ENCODE measurements at regions not wholly inside any gene's neighbourhood (a gene's known extent, or its start where the extent isn't known, plus 50 kb on each side); places are given as distances from the start of the nearest gene placed in this dataset.

DNA sequence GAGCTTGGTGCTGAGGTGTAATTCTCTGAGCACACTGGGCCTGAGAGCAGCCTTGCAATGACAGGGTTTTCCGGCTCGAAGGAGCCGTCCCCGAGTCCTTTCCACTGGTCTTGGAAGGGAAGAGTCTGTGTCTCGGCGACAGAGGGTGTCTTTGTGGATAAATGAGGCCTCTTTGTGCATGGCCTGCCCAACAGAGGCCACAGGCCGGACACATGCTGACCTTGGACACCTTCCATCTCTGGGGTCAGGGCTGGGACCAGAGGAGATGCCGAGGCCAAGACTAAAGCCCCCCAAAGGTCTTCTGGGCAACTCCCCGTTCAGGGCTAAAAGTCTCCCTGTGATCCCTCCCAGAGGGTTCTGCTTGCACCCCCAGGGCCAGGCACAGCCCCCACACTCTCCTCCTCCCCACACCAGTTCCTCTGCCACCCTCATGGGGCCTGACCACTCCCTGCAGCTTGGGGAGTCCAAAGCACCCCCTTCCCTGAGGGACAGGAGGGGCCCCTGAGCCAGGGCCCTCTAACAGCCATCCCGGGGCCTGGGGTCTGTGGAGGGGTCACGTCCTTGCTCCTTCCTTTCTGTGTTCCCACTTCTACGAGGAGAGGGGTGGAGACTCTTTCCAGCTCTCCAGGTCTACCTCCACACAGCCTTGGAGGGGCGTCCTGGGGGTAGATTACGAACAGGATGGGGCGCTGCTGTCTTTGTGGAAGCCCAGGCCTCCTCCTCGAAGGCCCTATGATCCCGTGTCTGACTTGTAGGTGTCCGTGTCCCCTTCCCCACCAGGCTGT, 130.6 kb upstream of the FAM20C start:
- WGBS (ENCODE audit: low lambda C conversion rate) = 66% methylated on average over 16 of the region's 18 CpGs
- TF ChIP-seq SMC3 (IDR thresholded peaks at IDR 0.05; ENCODE audit: low read depth, low read length) (no peak), MAX (IDR thresholded peaks at IDR 0.05; ENCODE audit: low read depth) (no peak), FOXM1 (IDR thresholded peaks at IDR 0.05; ENCODE audit: low read depth) (no peak), REST (IDR thresholded peaks at IDR 0.05; ENCODE audit: low read depth, low read length) (no peak), ELF1 (IDR thresholded peaks at IDR 0.05) (no peak), TCF12 (IDR thresholded peaks at IDR 0.05) (no peak), RCOR1 (IDR thresholded peaks at IDR 0.05; ENCODE audit: low read length) (no peak), CHD2 (IDR thresholded peaks at IDR 0.05; ENCODE audit: low read length, partially characterized antibody) (no peak), TEAD4 (IDR thresholded peaks at IDR 0.05; ENCODE audit: borderline replicate concordance, insufficient read depth) (no peak), NFIC (IDR thresholded peaks at IDR 0.05; ENCODE audit: borderline replicate concordance) (no peak), RAD21 (IDR thresholded peaks at IDR 0.05; ENCODE audit: low read length) (no peak), RFX5 (IDR thresholded peaks at IDR 0.05; ENCODE audit: low read length) (no peak), YY1 (IDR thresholded peaks at IDR 0.05; ENCODE audit: low read depth) (no peak)
- TF ChIP-seq, protein P1, sequence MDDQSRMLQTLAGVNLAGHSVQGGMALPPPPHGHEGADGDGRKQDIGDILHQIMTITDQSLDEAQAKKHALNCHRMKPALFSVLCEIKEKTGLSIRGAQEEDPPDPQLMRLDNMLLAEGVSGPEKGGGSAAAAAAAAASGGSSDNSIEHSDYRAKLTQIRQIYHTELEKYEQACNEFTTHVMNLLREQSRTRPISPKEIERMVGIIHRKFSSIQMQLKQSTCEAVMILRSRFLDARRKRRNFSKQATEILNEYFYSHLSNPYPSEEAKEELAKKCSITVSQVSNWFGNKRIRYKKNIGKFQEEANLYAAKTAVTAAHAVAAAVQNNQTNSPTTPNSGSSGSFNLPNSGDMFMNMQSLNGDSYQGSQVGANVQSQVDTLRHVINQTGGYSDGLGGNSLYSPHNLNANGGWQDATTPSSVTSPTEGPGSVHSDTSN (IDR thresholded peaks at IDR 0.05) = no peak
- TF ChIP-seq, protein P2, sequence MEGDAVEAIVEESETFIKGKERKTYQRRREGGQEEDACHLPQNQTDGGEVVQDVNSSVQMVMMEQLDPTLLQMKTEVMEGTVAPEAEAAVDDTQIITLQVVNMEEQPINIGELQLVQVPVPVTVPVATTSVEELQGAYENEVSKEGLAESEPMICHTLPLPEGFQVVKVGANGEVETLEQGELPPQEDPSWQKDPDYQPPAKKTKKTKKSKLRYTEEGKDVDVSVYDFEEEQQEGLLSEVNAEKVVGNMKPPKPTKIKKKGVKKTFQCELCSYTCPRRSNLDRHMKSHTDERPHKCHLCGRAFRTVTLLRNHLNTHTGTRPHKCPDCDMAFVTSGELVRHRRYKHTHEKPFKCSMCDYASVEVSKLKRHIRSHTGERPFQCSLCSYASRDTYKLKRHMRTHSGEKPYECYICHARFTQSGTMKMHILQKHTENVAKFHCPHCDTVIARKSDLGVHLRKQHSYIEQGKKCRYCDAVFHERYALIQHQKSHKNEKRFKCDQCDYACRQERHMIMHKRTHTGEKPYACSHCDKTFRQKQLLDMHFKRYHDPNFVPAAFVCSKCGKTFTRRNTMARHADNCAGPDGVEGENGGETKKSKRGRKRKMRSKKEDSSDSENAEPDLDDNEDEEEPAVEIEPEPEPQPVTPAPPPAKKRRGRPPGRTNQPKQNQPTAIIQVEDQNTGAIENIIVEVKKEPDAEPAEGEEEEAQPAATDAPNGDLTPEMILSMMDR (IDR thresholded peaks at IDR 0.05) = no peak
- H3K4me3 ChIP-seq (ENCODE audit: low read depth in 2 of 2, low read length in 1 of 2) = no peak overlapping the region
- H3F3A ChIP-seq (replicated peaks; ENCODE audit: insufficient read depth) = no peaks in the 10 kb centered on the region
- no peaks in the 10 kb centered on the region for H3K27me3 ChIP-seq (ENCODE audit: insufficient read depth)
- POLR2A ChIA-PET = no interaction called here
- no peaks in the 10 kb centered on the region for H4K20me1 ChIP-seq (ENCODE audit: insufficient read depth)
- no peak overlapping the region for H3K27ac ChIP-seq (ENCODE audit: low read depth in 2 of 2, low read length in 1 of 2)
- DNase-seq = no peak
- H3K9me3 ChIP-seq = no peaks in the 10 kb centered on the region
- H3K79me2 ChIP-seq (ENCODE audit: insufficient read depth) = no peaks in the 10 kb centered on the region
- no peak overlapping the region for H2AFZ ChIP-seq (ENCODE audit: low read depth)
- no peak overlapping the region for H3K9ac ChIP-seq
- H3K4me1 ChIP-seq (ENCODE audit: control insufficient read depth in 1 of 2, insufficient read depth in 2 of 2, low read depth in 1 of 2, low read length in 1 of 2) = peaks cover 9 to 26% of the 10 kb centered on the region in 2 experiments; a peak in 1 of 4 replicates
- no peaks in the 10 kb centered on the region for H3K9me2 ChIP-seq
- H3K36me3 ChIP-seq (replicated peaks in 1 of 2; ENCODE audit: control insufficient read depth in 1 of 2, insufficient read depth in 2 of 2, low read length in 1 of 2) = no peaks in the 10 kb centered on the region
- CTCF ChIA-PET = interaction anchor here (1.1 to 5.8 kb wide), 4 partner anchors 11 to 205 kb away, joined by 4 to 42 read pairs (median 20); no protein-coding TSS in a partner anchor
- no peak overlapping the region for H3K4me2 ChIP-seq
